Stomach (tissue), 4 donors: ENCODE measurements at regions not wholly inside any gene's neighbourhood (a gene's known extent, or its start where the extent isn't known, plus 50 kb on each side); places are given as distances from the start of the nearest gene placed in this dataset.

Experiments
- POLR2A ChIP-seq, 4 donors: fragments of 450-650 bp; IDR thresholded peaks; one replicate each; pipeline ENCODE4 v1.6.1; 2016; ENCODE audit warnings: antibody characterized with exemption in 4 of 4, control low read depth in 2 of 4, mild to moderate bottlenecking in 1 of 4, moderate library complexity in 1 of 4
- TF ChIP-seq, protein P1 (sequence below), 7 experiments: fragments of 450-650 bp in 4 of 7; fragments of 200-600 bp in 3 of 7; sonication (generic) in 3 of 7; IDR thresholded peaks; one replicate each; pipeline ENCODE4 v1.5.1; 2016 to 2019; ENCODE audit warnings: antibody characterized with exemption in 7 of 7, control low read depth in 2 of 7, mild to moderate bottlenecking in 1 of 7

GRCh38 chr11:110858547-110858921 lies 146.3 kb upstream of the ARHGAP20 start:
- TF ChIP-seq, protein P1, sequence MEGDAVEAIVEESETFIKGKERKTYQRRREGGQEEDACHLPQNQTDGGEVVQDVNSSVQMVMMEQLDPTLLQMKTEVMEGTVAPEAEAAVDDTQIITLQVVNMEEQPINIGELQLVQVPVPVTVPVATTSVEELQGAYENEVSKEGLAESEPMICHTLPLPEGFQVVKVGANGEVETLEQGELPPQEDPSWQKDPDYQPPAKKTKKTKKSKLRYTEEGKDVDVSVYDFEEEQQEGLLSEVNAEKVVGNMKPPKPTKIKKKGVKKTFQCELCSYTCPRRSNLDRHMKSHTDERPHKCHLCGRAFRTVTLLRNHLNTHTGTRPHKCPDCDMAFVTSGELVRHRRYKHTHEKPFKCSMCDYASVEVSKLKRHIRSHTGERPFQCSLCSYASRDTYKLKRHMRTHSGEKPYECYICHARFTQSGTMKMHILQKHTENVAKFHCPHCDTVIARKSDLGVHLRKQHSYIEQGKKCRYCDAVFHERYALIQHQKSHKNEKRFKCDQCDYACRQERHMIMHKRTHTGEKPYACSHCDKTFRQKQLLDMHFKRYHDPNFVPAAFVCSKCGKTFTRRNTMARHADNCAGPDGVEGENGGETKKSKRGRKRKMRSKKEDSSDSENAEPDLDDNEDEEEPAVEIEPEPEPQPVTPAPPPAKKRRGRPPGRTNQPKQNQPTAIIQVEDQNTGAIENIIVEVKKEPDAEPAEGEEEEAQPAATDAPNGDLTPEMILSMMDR (IDR thresholded peaks at IDR 0.05) = no peak
- TF ChIP-seq POLR2A (IDR thresholded peaks at IDR 0.05) = no peak
